HL-60/S4 treated with retinoic acid at 250 ng/mL for 4 days and 3 days (cell line): ENCODE measurements at regions not wholly inside any gene's neighbourhood (a gene's known extent, or its start where the extent isn't known, plus 50 kb on each side); places are given as distances from the start of the nearest gene placed in this dataset.

Experiments used
- in situ Hi-C: fragments of 300-500 bp; cut with MboI; formaldehyde crosslinking; loops from 2 replicates; pipeline ENCODE4 v1.7.0; 2022; ENCODE audit warnings: low sequenced_read_pairs

- in situ Hi-C loops: no loop called here
Measured at GRCh38 chr6:41428996-41429421, 93.6 kb downstream of the NCR2 start.

DNA sequence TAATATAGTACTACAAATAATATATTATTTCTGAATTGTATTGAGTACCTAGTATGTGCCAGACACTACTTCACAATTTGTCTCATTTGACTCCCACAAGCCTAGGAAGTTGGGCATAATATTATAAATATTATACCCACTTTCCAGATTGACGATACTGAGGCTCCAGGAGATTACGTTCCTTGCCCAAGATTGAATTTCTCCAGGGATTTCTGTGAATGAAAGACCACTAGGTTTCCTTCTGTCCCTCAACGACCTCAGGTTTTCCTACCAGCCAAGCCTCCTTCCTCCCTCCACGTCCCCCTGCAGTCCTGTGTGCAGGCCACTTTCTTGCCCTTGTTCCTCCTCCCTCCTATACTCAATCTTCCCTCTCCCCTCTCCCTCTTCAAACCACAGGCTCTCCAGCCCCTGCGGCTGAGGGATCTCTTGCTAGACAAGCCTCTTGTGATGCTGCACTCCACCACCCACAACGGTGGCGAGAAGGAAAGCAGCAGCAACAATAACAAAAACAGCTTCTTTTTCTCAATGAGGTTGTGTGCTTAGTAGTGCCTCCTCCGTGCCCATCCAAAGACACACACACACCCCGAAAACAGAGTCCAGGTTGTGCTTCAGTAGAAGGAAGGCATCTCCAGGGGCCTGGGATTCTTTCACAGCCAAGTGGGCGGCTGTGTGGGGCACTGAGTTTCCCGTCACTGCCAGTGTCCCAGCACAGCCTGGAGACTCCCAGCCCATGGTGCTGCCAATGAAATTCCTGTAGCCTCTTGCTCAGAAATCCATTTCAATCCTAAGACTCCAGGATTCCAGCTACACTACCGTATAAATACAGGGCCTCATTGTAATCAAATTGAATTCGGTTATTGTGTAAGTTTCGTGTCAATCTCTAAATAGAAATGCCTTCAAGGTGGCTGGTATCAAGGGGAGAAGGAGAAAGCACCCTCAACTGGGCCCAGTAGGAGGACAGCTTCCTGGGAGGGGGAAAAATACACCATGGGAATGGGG is 94.4 kb downstream of the NCR2 start:
- in situ Hi-C loops: no loop called here

DNA sequence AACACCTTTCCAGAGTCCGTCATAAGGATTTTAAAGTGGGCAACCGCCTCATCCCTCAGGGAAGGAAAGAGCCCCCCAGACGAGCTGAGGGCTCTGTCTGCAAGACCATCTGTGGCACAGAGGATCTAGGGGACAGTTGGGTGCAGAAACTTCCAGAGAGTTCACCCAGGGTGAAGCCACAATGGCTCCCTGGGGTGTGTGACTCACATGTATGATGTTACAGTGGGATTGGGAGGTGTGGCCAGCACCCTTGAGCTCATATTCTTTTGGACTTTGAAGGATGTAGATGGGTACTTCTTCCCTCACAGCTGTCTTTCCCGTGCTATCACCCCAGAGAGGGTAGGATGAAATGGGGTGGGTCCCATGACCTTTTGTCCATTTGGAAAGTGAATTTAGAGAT is 95.5 kb downstream of the NCR2 start:
- in situ Hi-C loops: no loop called here

DNA sequence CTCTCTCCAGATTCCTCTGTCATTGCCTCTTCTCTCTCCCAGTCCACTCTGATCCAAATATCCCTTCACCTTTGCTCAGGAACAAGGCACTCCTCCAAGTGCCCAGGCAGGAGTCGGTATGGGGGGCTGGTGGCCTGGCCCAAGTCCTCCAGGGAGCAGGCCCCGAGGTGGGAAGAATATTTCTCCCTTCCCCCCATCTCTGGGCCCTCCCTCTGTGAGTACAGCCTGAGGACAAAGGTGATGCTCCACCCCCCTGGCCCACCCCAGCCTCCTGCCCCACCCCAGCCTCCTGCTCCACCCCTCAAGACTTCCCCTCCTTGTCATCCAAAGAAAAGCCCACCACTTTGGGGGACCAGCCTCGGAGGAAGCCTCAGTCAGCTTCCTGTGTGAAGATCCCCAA is 96.9 kb downstream of the NCR2 start:
- in situ Hi-C loops: no loop called here

GRCh38 chr6:41434803-41435481 is 99.5 kb downstream of the NCR2 start:
- in situ Hi-C loops: no loop called here

DNA sequence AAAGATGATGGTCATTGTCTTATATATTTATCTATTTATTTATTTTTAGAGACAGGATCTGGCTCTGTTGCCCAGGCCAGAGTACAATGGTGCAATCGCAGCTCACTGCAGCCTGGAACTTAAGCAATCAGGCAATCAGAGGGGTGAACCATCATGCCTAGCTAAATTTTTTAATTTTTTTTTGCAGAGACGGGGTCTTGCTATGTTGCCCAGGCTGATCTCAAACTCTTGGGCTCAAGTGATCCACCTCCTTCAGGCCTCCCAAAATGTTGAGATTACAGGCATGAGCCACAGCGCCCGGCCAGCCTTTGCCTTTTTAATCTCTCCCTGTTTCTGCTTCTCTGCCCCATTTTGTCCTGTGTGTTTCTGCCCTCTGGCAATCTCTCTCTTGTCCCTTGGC is 102.2 kb downstream of the NCR2 start:
- in situ Hi-C loops: no loop called here

- in situ Hi-C loops: no loop called here
Measured at GRCh38 chr6:41438746-41439145, 103.3 kb downstream of the NCR2 start.

- in situ Hi-C loops: no loop called here
Measured at GRCh38 chr6:41439524-41440418, 104.4 kb downstream of the NCR2 start.

GRCh38 chr6:41440958-41441357 is 105.2 kb upstream of the FOXP4 start:
- in situ Hi-C loops: no loop called here

DNA sequence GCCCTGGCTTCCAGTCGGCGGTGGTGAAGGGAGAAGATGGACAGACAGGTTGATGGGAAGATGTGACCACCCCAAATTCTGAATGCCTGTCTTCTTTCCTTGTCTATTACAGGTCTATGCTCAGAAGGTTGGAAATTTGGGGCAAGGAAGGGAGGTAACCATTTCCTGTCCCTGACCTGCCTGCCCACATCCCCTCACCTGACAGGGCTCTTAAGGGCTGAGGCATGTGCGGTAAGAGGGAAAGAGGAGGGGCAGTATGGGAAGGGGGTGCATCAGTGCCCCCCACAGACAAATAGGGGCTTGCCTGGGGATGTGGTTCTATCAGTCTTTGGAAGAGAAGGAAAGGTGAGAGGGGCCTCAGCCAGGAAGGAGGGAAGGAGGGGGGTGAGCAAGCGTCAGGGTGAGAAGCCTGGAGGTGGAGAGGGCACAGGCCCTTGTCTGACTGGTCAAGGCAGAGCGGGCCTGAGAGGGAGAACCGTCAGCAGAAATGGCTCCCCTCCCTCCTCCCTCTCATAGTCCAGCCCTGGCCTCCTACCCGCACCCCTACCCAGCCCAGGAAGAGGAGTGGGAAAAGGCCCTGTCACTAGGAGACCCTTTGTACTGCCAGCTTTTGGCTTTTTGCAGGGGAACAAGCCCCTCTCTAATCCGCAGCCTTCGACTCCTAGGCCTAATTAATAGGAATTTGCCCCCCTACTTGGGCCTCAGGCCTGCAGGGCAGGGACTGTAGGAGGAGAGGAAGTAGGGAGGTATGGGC is 104.4 kb upstream of the FOXP4 start:
- in situ Hi-C loops: no loop called here

GRCh38 chr6:41442352-41442672 is 103.9 kb upstream of the FOXP4 start:
- in situ Hi-C loops: no loop called here

DNA sequence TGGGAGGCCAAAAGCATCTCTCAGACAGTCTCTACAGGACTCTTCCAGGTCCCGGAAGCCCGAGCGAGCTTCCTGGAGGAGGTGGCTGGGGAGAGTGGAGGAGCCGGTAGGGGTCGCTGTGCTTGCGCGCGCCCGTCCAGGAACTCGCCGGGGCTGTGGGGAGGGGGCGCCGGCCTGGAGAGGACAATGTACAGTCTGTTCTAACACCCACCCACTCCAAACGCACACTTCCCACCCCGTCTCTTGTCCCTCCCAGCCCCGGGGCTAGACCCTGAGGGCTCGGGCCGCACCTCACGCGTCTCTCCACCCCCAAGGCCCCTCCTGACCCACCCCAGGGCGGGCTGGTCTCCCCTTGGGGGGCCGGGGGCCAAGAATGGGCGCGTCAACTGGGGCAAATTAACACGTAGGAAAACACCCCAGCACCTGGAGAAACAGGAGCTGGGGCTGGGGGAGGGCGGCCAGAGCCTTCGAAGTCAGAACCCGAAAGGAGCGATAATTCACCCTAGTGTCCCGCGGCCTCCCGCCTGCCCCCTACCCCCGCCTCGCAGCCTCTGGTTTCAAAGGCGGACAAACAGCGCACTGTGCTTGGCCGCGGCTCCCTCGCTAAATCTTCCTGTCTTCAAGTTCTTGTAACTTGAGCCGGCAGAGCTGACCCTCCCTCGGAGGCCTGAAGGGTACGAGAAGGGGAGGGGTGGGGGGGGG is 103.2 kb upstream of the FOXP4 start:
- in situ Hi-C loops: no loop called here

- in situ Hi-C loops: no loop called here
Measured at GRCh38 chr6:41443616-41444525, 102.3 kb upstream of the FOXP4 start.

DNA sequence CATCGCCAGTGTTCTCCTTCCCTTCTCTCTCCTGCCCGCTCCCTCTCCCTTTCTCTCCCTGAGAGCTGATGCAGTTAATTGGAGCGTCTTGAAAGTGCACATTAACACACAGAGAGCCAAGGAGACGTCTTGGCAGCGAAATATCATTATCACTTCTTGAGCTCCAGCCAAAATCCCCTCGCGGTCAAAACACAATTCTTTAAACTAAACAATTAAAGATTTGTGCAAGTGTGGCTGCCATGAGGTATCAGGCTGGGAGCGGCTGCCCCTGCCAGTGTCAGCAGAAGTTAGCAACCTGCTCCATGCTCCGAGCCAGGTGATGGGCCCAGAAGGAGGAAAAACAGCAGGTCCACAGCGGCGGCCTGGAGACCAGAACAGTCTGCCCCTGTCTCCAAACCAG is 100.9 kb upstream of the FOXP4 start:
- in situ Hi-C loops: no loop called here

GRCh38 chr6:41446132-41446531 is 100.0 kb upstream of the FOXP4 start:
- in situ Hi-C loops: no loop called here

- in situ Hi-C loops: no loop called here
Measured at GRCh38 chr6:41446907-41447545, 99.2 kb upstream of the FOXP4 start.

DNA sequence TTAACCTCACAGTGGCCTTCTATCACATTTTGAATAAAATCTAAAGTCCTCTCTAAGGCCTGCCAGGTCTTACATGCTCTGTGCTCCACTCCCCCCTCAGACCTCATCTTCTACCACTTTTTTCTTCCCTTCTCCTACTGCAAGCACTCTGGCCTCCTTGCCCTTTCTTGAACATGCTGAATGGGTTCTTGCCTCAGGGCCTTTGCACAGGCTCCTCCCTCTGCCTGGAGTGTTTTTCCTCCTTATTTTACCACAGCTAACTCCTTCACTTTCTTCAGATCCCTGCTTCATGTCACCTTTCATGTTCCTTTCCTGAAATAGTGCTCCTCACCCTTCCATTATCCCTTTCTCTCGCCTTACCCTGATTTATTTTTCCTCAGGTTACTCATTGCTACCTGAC is 97.9 kb upstream of the FOXP4 start:
- in situ Hi-C loops: no loop called here
